Upper lobe of right lung (tissue), 1 donor: ENCODE measurements at regions not wholly inside any gene's neighbourhood (a gene's known extent, or its start where the extent isn't known, plus 50 kb on each side); places are given as distances from the start of the nearest gene placed in this dataset.

ENCODE experiments used
- ATAC-seq: fragments of 200-7000 bp; cut with Tn5 transposase; one replicate; pipeline ENCODE4 v1.9.1; 2020; ENCODE audit warnings: mild to moderate bottlenecking, moderate library complexity
- DNase-seq: peaks from one replicate; pipeline ENCODE4 v3.0.0-alpha.2; 2020
- H3K27ac ChIP-seq: fragments of 200-600 bp; one replicate; pipeline ENCODE4 v1.8.0; 2022
- H3K27me3 ChIP-seq: fragments of 200-600 bp; one replicate; pipeline ENCODE4 v1.8.0; 2022; ENCODE audit warnings: mild to moderate bottlenecking
- H3K36me3 ChIP-seq: fragments of 200-600 bp; one replicate; pipeline ENCODE4 v1.8.0; 2022
- H3K4me1 ChIP-seq: fragments of 200-600 bp; one replicate; pipeline ENCODE4 v1.8.0; 2022
- H3K4me3 ChIP-seq: fragments of 200-600 bp; one replicate; pipeline ENCODE4 v1.8.0; 2022; ENCODE audit warnings: mild to moderate bottlenecking
- H3K9me3 ChIP-seq: fragments of 200-600 bp; one replicate; pipeline ENCODE4 v1.8.0; 2022
- CTCF ChIP-seq: fragments of 200-600 bp; IDR thresholded peaks from one replicate; pipeline ENCODE4 v1.8.0; 2022; ENCODE audit warnings: antibody characterized with exemption
- intact Hi-C: fragments of 100-400 bp; cut with DNase I; formaldehyde crosslinking; loops from one replicate; pipeline ENCODE4 v1.11.0; 2022
- donor health status: DM: no; HTN: yes; CAD: no; lungs with severe emphysema.

- Histone ChIP-seq H3K4me3 (no peak overlapping the region), H3K27me3 (no peaks in the 10 kb centered on the region), H3K4me1 (no peaks in the 10 kb centered on the region), H3K27ac (no peak overlapping the region), H3K9me3 (peaks cover 6% of the 10 kb centered on the region), H3K36me3 (no peaks in the 10 kb centered on the region)
- no peak for ATAC-seq
- no peak for DNase-seq
- TF ChIP-seq CTCF: no peak
- intact Hi-C loops: no loop called here
Measured at GRCh38 chr6:85143676-85144075, 306.2 kb upstream of the NT5E start.

GRCh38 chr6:85137865-85138264 lies 312.0 kb upstream of the NT5E start:
- no peak overlapping the region for H3K27ac ChIP-seq
- no peak overlapping the region for H3K4me3 ChIP-seq
- no peaks in the 10 kb centered on the region for H3K9me3 ChIP-seq
- no peaks in the 10 kb centered on the region for H3K36me3 ChIP-seq
- ATAC-seq (no peak), DNase-seq (no peak)
- no peaks in the 10 kb centered on the region for H3K27me3 ChIP-seq
- intact Hi-C loops: no loop called here
- no peak for TF ChIP-seq CTCF
- H3K4me1 ChIP-seq: no peaks in the 10 kb centered on the region

DNA sequence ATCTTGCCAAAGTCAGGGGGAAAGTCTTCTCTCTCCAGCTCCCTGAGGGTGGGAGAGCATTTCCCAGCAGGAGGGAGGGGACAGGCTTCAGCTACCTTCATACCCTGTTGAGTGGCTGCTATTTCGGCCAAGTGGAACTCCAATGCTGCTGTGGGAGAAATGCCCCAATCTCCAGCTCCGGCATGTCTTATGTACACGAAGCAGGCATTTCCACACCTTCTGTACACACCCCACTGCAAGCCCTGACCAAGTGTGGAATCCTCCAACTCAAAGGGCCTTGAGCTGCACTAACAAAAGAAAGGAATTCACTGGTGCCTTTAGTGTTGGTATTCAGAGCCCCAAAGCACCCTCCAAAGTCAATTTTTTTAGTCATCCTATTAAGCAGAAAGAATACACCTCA lies 313.6 kb upstream of the NT5E start:
- no peaks in the 10 kb centered on the region for H3K4me1 ChIP-seq
- no peaks in the 10 kb centered on the region for H3K9me3 ChIP-seq
- H3K4me3 ChIP-seq: no peak overlapping the region
- TF ChIP-seq CTCF: no peak
- no peak overlapping the region for H3K27ac ChIP-seq
- no peaks in the 10 kb centered on the region for H3K27me3 ChIP-seq
- no peaks in the 10 kb centered on the region for H3K36me3 ChIP-seq
- no peak for DNase-seq
- intact Hi-C loops: no loop called here
- ATAC-seq: peak; percentile 95

- ATAC-seq (no peak), DNase-seq (no peak)
- Histone ChIP-seq H3K9me3 (no peaks in the 10 kb centered on the region), H3K36me3 (no peaks in the 10 kb centered on the region), H3K4me3 (no peak overlapping the region), H3K27me3 (no peaks in the 10 kb centered on the region), H3K4me1 (no peaks in the 10 kb centered on the region), H3K27ac (no peak overlapping the region)
- no peak for TF ChIP-seq CTCF
- intact Hi-C loops: no loop called here
Measured at GRCh38 chr6:85135376-85136094, 314.3 kb upstream of the NT5E start.

DNA sequence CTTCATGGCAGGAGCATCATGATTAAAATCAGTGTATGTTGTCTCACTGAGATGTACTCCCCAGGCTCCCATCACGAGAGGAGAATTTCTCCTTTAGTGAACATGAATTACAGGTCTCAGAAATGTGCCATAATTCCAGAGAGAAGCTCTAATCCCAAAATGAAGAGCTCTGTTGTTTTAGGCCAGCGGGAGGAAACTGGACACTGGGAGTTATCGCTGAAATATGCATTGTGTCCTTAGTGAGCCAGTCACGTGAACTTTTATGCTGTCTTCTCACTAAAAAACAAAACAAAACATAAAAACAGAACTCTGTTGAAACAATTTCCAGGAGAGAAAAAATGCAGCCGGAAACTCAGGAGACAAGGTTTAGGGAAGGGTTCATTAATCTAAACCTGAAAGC lies 315.7 kb upstream of the NT5E start:
- H3K27me3 ChIP-seq: no peaks in the 10 kb centered on the region
- no peak overlapping the region for H3K4me3 ChIP-seq
- TF ChIP-seq CTCF: no peak
- no peaks in the 10 kb centered on the region for H3K36me3 ChIP-seq
- no peak overlapping the region for H3K27ac ChIP-seq
- no peak for DNase-seq
- no peak for ATAC-seq
- intact Hi-C loops: no loop called here
- H3K9me3 ChIP-seq: no peaks in the 10 kb centered on the region
- no peaks in the 10 kb centered on the region for H3K4me1 ChIP-seq

DNA sequence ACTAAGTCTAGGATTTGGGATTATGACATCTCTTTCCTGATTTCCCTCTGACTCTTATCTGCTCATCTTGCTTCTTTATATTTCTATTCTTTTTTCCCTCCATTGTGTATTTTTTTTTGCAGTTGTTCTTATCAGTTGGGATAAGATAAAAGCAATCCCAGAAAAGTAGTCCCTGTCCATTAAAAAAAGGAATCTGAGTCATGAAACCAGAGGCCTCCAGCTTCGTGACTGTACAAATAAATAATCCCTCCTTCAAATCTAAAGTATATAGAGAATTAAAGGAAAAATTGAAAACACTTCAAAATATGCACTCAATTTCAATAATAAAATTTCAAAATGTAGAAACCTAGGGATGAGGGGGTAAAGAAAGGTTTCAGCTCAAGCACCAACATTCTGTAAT lies 317.8 kb upstream of the NT5E start:
- DNase-seq (no peak), ATAC-seq (no peak)
- TF ChIP-seq CTCF: no peak
- H3K27me3 ChIP-seq: no peaks in the 10 kb centered on the region
- H3K4me3 ChIP-seq: no peak overlapping the region
- no peaks in the 10 kb centered on the region for H3K9me3 ChIP-seq
- intact Hi-C loops: no loop called here
- H3K27ac ChIP-seq: no peak overlapping the region
- no peaks in the 10 kb centered on the region for H3K36me3 ChIP-seq
- no peaks in the 10 kb centered on the region for H3K4me1 ChIP-seq
